ENCODE measurements at regions not wholly inside any gene's neighbourhood (a gene's known extent, or its start where the extent isn't known, plus 50 kb on each side); places are given as distances from the start of the nearest gene placed in this dataset.

- no peak for DNase-seq (ENCODE audit: low read depth)
- no peak overlapping the region for H3K4me3 ChIP-seq (ENCODE audit: control insufficient read depth, low read depth, low read length)
- TF ChIP-seq, protein P1, sequence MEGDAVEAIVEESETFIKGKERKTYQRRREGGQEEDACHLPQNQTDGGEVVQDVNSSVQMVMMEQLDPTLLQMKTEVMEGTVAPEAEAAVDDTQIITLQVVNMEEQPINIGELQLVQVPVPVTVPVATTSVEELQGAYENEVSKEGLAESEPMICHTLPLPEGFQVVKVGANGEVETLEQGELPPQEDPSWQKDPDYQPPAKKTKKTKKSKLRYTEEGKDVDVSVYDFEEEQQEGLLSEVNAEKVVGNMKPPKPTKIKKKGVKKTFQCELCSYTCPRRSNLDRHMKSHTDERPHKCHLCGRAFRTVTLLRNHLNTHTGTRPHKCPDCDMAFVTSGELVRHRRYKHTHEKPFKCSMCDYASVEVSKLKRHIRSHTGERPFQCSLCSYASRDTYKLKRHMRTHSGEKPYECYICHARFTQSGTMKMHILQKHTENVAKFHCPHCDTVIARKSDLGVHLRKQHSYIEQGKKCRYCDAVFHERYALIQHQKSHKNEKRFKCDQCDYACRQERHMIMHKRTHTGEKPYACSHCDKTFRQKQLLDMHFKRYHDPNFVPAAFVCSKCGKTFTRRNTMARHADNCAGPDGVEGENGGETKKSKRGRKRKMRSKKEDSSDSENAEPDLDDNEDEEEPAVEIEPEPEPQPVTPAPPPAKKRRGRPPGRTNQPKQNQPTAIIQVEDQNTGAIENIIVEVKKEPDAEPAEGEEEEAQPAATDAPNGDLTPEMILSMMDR (IDR thresholded peaks at IDR 0.05; ENCODE audit: control insufficient read depth, insufficient read depth, low read depth, low read length, missing control alignments) = no peak
These were observed 573.0 kb downstream of the FOXG1 start for GRCh38 chr14:29339494-29340172.

- TF ChIP-seq, protein P1 (IDR thresholded peaks at IDR 0.05; ENCODE audit: control insufficient read depth, insufficient read depth, low read depth, low read length, missing control alignments) = no peak
These were observed 579.1 kb downstream of the PRKD1 start for GRCh38 chr14:29348504-29348903.

GRCh38 chr14:29350496-29350895 lies 577.2 kb downstream of the PRKD1 start:
- TF ChIP-seq, protein P1 (IDR thresholded peaks at IDR 0.05; ENCODE audit: control insufficient read depth, insufficient read depth, low read depth, low read length, missing control alignments) = no peak
- no peak overlapping the region for H3K4me3 ChIP-seq (ENCODE audit: control insufficient read depth, low read depth, low read length)
- DNase-seq (ENCODE audit: low read depth) = no peak

More at GRCh38 chr14:29348504-29348903, 579.1 kb downstream of the PRKD1 start:
- no peak overlapping the region for H3K4me3 ChIP-seq (ENCODE audit: control insufficient read depth, low read depth, low read length)
- no peak for DNase-seq (ENCODE audit: low read depth)

DNA sequence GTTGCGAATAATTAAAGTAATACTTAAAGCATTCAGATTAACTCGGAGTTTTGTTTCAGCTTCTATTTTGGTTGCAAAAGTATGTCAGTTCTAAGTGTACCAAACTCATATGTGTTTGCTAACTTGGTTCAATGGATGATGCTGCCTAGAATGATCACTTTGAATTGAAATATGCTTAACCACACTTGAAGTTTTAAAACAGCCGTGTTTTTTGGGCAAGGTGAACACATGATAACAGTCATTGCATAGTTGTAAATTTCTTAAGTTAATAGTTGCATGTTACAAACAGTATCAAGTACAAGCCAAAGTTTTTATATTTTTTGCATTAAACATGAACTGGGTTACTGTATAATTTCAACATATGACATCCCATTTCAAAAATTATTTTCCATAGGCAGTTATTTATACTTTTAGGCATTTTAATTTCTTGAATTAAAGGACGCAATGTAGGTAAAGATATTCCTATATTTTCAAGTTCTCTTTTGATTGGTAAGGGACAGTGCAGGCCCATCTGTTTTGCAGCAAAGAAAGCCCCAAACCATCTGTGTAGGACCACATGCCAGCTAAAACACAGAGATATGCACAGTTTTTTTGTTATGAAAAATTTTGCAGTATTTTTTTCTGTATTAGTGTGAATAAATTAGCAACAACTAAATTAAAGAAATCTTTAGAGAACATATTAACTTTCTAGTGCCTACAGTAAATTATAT lies 575.5 kb downstream of the PRKD1 start:
- H3K4me3 ChIP-seq (ENCODE audit: control insufficient read depth, low read depth, low read length) = no peak overlapping the region
- DNase-seq (ENCODE audit: low read depth) = no peak
- TF ChIP-seq, protein P1 (IDR thresholded peaks at IDR 0.05; ENCODE audit: control insufficient read depth, insufficient read depth, low read depth, low read length, missing control alignments) = no peak

GRCh38 chr14:29352706-29353080 lies 575.0 kb downstream of the PRKD1 start:
- no peak for DNase-seq (ENCODE audit: low read depth)
- TF ChIP-seq, protein P1 (IDR thresholded peaks at IDR 0.05; ENCODE audit: control insufficient read depth, insufficient read depth, low read depth, low read length, missing control alignments) = no peak
- H3K4me3 ChIP-seq (ENCODE audit: control insufficient read depth, low read depth, low read length) = no peak overlapping the region

DNA sequence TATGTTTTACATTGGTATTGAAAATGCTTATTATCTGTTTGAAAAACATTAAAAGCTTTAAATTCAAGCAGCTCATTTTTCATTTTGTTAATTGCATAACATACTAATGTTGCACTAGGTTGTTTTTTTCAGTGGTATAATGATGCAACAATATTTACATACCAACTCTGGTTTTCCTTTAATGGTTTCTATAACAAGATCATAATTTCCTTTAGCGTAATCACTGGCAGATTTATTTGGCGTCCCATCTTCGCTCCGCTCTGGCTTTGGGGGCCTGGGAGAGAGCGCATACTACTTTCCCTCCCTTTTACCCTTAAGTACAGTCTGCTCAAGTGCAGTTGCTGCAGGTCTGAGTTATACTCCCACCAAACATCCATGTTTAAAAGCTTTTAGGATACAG lies 574.1 kb downstream of the PRKD1 start:
- no peak for DNase-seq (ENCODE audit: low read depth)
- TF ChIP-seq, protein P1 (IDR thresholded peaks at IDR 0.05; ENCODE audit: control insufficient read depth, insufficient read depth, low read depth, low read length, missing control alignments) = no peak

More for the DNA sequence above, 574.1 kb downstream of the PRKD1 start:
- no peak overlapping the region for H3K4me3 ChIP-seq (ENCODE audit: control insufficient read depth, low read depth, low read length)
